HG02840 (cell line): ENCODE measurements at regions not wholly inside any gene's neighbourhood (a gene's known extent, or its start where the extent isn't known, plus 50 kb on each side); places are given as distances from the start of the nearest gene placed in this dataset.
"Not testable (repeated sequence)": the region's sequence is repeated elsewhere in the genome, so short reads cannot be mapped to it uniquely, and the experiment has no call there.

Experiments
- ATAC-seq: cut with Tn5 transposase; IDR thresholded peaks from one replicate; pipeline ENCODE4 v1.9.1; 2021; ENCODE audit warnings: mild to moderate bottlenecking, moderate library complexity, moderate number of reproducible peaks; ENCODE audit not compliant: unreplicated experiment, low FRiP score

GRCh38 chr15:88965097-88965496, 51.9 kb upstream of the MFGE8 start:
- not testable (repeated sequence) for ATAC-seq

- ATAC-seq = no peak
Measured at GRCh38 chr15:88970232-88970631, 57.1 kb upstream of the MFGE8 start.

- no peak for ATAC-seq
Measured at GRCh38 chr15:88974392-88974791, 61.2 kb upstream of the MFGE8 start.

GRCh38 chr15:88975891-88976290, 62.7 kb upstream of the MFGE8 start:
- no peak for ATAC-seq

GRCh38 chr15:88976656-88977055, 63.5 kb upstream of the MFGE8 start:
- no peak for ATAC-seq

- ATAC-seq = no peak
Measured at GRCh38 chr15:88979674-88980073, 66.5 kb upstream of the MFGE8 start.

GRCh38 chr15:88980498-88980897, 67.3 kb upstream of the MFGE8 start:
- ATAC-seq = no peak

- no peak for ATAC-seq
Measured at GRCh38 chr15:88981244-88982215, 68.4 kb upstream of the MFGE8 start.

- peak; percentile 96 for ATAC-seq
Measured at GRCh38 chr15:88982304-88982945, 69.2 kb upstream of the MFGE8 start.

GRCh38 chr15:88982946-88983342, 69.8 kb upstream of the MFGE8 start:
- ATAC-seq = peak; percentile 22

- ATAC-seq = no peak
Measured at GRCh38 chr15:88983861-88984429, 70.8 kb upstream of the MFGE8 start.

- no peak for ATAC-seq
Measured at GRCh38 chr15:88985547-88986393, 72.6 kb upstream of the MFGE8 start.

- no peak for ATAC-seq
Measured at GRCh38 chr15:88986949-88987590, 73.9 kb upstream of the MFGE8 start.

- ATAC-seq = no peak
Measured at GRCh38 chr15:88987591-88987933, 74.4 kb upstream of the MFGE8 start.

- no peak for ATAC-seq
Measured at GRCh38 chr15:88987934-88988671, 74.9 kb upstream of the MFGE8 start.

- ATAC-seq = no peak
Measured at GRCh38 chr15:88989578-88989977, 76.4 kb upstream of the MFGE8 start.

- no peak for ATAC-seq
Measured at GRCh38 chr15:88990185-88990679, 77.1 kb upstream of the MFGE8 start.

- ATAC-seq = no peak
Measured at GRCh38 chr15:88992216-88992615, 79.0 kb upstream of the MFGE8 start.

- no peak for ATAC-seq
Measured at GRCh38 chr15:88992912-88993376, 79.8 kb upstream of the MFGE8 start.
